ENCODE measurements at regions not wholly inside any gene's neighbourhood (a gene's known extent, or its start where the extent isn't known, plus 50 kb on each side); places are given as distances from the start of the nearest gene placed in this dataset.

DNA sequence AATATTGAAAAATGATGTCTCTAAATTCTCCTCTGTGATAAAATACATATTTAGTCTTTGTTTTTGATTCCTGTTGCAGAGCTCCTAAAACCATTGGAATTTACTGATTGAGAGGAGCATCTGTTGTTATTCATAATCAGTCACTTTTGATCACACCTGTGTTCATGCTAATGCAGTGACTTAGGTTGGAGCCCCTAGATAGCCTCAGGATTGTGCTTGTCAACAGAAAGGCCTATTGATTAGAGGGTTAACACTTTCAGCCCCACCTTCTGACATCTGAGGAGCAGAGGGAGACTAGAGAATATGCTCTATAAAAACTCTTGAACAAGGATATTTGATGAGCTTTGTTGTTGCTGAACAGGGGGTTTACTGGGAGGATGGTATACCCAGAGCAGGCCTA, 409.5 kb upstream of the ADGRL3 start:
- Histone ChIP-seq H2AFZ (no peak overlapping the region), H3K9ac (no peak overlapping the region), H3K27me3 (replicated peaks; ENCODE audit: insufficient read depth) (no peaks in the 10 kb centered on the region), H3K4me1 (ENCODE audit: insufficient read depth) (no peaks in the 10 kb centered on the region), H3K27ac (no peak overlapping the region), H3K4me2 (ENCODE audit: unreplicated experiment) (no peak overlapping the region), H3K4me3 (no peak overlapping the region), H4K20me1 (ENCODE audit: insufficient read depth) (no peaks in the 10 kb centered on the region), H3K79me2 (ENCODE audit: insufficient read depth) (no peaks in the 10 kb centered on the region), H3K9me3 (ENCODE audit: low read depth) (no peaks in the 10 kb centered on the region), H3K9me2 (ENCODE audit: insufficient read depth) (no peaks in the 10 kb centered on the region), H3K36me3 (ENCODE audit: low read depth) (no peaks in the 10 kb centered on the region), H3F3A (ENCODE audit: insufficient read depth) (no peaks in the 10 kb centered on the region)
- DNase-seq = no peak
- TF ChIP-seq EZH2 (IDR thresholded peaks at IDR 0.05; ENCODE audit: insufficient read depth, poor library complexity, severe bottlenecking) (no peak), EZH2phosphoT487 (IDR thresholded peaks at IDR 0.05; ENCODE audit: insufficient read depth, low read depth) (no peak)
- in situ Hi-C loops (cut with MboI) = no loop called here

DNA sequence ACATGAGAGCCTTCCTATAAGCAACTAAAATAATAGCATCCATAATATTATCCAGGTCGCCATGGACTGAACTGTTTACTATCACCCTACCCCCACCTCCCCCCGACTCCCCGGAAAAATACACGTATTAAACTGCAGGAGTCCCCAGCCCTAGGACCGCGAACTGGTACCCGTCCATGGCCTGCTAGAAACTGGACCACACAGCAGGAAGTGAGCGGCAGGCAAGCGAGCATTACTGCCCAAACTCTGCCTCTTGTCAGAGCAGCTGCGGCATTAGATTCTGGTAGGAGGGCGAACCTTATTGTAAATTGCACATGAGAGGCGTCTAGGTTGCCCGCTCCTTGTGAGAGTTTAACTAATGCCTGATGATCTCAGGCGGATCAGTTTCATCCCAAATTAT, 405.8 kb upstream of the ADGRL3 start:
- no peaks in the 10 kb centered on the region for H3K9me2 ChIP-seq (ENCODE audit: insufficient read depth)
- in situ Hi-C loops (cut with MboI) = no loop called here
- H3K27me3 ChIP-seq (replicated peaks; ENCODE audit: insufficient read depth) = no peaks in the 10 kb centered on the region
- H3K9me3 ChIP-seq (ENCODE audit: low read depth) = no peaks in the 10 kb centered on the region
- no peaks in the 10 kb centered on the region for H3K36me3 ChIP-seq (ENCODE audit: low read depth)
- H3K4me3 ChIP-seq = no peak overlapping the region
- H2AFZ ChIP-seq = no peak overlapping the region
- H3K27ac ChIP-seq = no peak overlapping the region
- WGBS, 2 experiments (ENCODE audit: low coverage in 1 of 2, low lambda C conversion rate in 2 of 2, missing lambda C conversion rate in 2 of 2) = 58 to 59% methylated on average over 14 of the region's 14 CpGs
- no peak overlapping the region for H3K4me2 ChIP-seq (ENCODE audit: unreplicated experiment)
- no peak for DNase-seq
- no peaks in the 10 kb centered on the region for H4K20me1 ChIP-seq (ENCODE audit: insufficient read depth)
- no peak overlapping the region for H3K9ac ChIP-seq
- TF ChIP-seq EZH2phosphoT487 (IDR thresholded peaks at IDR 0.05; ENCODE audit: insufficient read depth, low read depth) = no peak
- TF ChIP-seq EZH2 (IDR thresholded peaks at IDR 0.05; ENCODE audit: insufficient read depth, poor library complexity, severe bottlenecking) = no peak
- no peaks in the 10 kb centered on the region for H3F3A ChIP-seq (ENCODE audit: insufficient read depth)
- no peaks in the 10 kb centered on the region for H3K4me1 ChIP-seq (ENCODE audit: insufficient read depth)
- H3K79me2 ChIP-seq (ENCODE audit: insufficient read depth) = no peaks in the 10 kb centered on the region

DNA sequence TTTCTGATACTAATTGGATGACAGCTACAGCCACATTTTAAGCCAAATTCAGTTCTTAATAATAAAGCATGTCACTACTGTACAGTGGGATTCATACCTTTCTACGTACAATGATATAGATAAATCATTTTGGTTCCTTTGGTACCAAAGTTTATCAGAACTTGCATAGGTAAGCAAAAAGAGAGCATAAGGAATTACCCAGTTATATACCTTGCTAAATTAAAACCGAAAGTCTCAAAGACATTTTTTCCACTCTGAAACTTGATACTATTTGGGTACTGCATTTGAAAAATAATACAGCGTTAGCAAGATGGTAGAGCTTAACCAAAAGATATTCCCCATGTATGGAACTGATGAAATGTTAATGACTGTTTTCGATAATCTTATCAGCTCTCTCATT, 400.9 kb upstream of the ADGRL3 start:
- Histone ChIP-seq H4K20me1 (ENCODE audit: insufficient read depth) (no peaks in the 10 kb centered on the region), H3K9me2 (ENCODE audit: insufficient read depth) (no peaks in the 10 kb centered on the region), H3K27ac (no peak overlapping the region), H3K9ac (no peak overlapping the region), H3K36me3 (ENCODE audit: low read depth) (no peaks in the 10 kb centered on the region), H3K27me3 (replicated peaks; ENCODE audit: insufficient read depth) (no peaks in the 10 kb centered on the region), H3K4me2 (ENCODE audit: unreplicated experiment) (no peak overlapping the region), H2AFZ (no peak overlapping the region), H3K4me1 (ENCODE audit: insufficient read depth) (no peaks in the 10 kb centered on the region), H3K4me3 (no peak overlapping the region), H3K9me3 (ENCODE audit: low read depth) (no peaks in the 10 kb centered on the region), H3F3A (ENCODE audit: insufficient read depth) (no peaks in the 10 kb centered on the region), H3K79me2 (ENCODE audit: insufficient read depth) (no peaks in the 10 kb centered on the region)
- WGBS, 2 experiments (ENCODE audit: low coverage in 1 of 2, low lambda C conversion rate in 2 of 2, missing lambda C conversion rate in 2 of 2) = 21 to 29% methylated on average over 4 of the region's 4 CpGs
- DNase-seq = no peak
- TF ChIP-seq EZH2phosphoT487 (IDR thresholded peaks at IDR 0.05; ENCODE audit: insufficient read depth, low read depth) (no peak), EZH2 (IDR thresholded peaks at IDR 0.05; ENCODE audit: insufficient read depth, poor library complexity, severe bottlenecking) (no peak)
- in situ Hi-C loops (cut with MboI) = no loop called here

- WGBS, 2 experiments (ENCODE audit: low coverage in 1 of 2, low lambda C conversion rate in 2 of 2, missing lambda C conversion rate in 2 of 2) = 35 to 38% methylated on average over 2 of the region's 2 CpGs
- DNase-seq = no peak
- H3K9me3 ChIP-seq (ENCODE audit: low read depth) = no peaks in the 10 kb centered on the region
- H3K4me2 ChIP-seq (ENCODE audit: unreplicated experiment) = no peak overlapping the region
- H3K79me2 ChIP-seq (ENCODE audit: insufficient read depth) = no peaks in the 10 kb centered on the region
- H3K27ac ChIP-seq = no peak overlapping the region
- no peaks in the 10 kb centered on the region for H3F3A ChIP-seq (ENCODE audit: insufficient read depth)
- no peaks in the 10 kb centered on the region for H3K9me2 ChIP-seq (ENCODE audit: insufficient read depth)
- no peaks in the 10 kb centered on the region for H3K27me3 ChIP-seq (replicated peaks; ENCODE audit: insufficient read depth)
- H2AFZ ChIP-seq = no peak overlapping the region
- H4K20me1 ChIP-seq (ENCODE audit: insufficient read depth) = no peaks in the 10 kb centered on the region
- no peak overlapping the region for H3K9ac ChIP-seq
- TF ChIP-seq EZH2 (IDR thresholded peaks at IDR 0.05; ENCODE audit: insufficient read depth, poor library complexity, severe bottlenecking) (no peak), EZH2phosphoT487 (IDR thresholded peaks at IDR 0.05; ENCODE audit: insufficient read depth, low read depth) (no peak)
- no peaks in the 10 kb centered on the region for H3K4me1 ChIP-seq (ENCODE audit: insufficient read depth)
- no peaks in the 10 kb centered on the region for H3K36me3 ChIP-seq (ENCODE audit: low read depth)
- in situ Hi-C loops (cut with MboI) = no loop called here
- H3K4me3 ChIP-seq = no peak overlapping the region
Measured at GRCh38 chr4:60800701-60801100, 399.4 kb upstream of the ADGRL3 start.

Data from GM23248 (cell line).